NCI-H1105 (cell line): ENCODE measurements at regions not wholly inside any gene's neighbourhood (a gene's known extent, or its start where the extent isn't known, plus 50 kb on each side); places are given as distances from the start of the nearest gene placed in this dataset.
"Not testable (repeated sequence)": the region's sequence is repeated elsewhere in the genome, so short reads cannot be mapped to it uniquely, and the experiment has no call there.

Source experiments
- DNase-seq: peaks from one replicate; lab custom pipeline; 2025; lab: John Stamatoyannopoulos, UW

DNA sequence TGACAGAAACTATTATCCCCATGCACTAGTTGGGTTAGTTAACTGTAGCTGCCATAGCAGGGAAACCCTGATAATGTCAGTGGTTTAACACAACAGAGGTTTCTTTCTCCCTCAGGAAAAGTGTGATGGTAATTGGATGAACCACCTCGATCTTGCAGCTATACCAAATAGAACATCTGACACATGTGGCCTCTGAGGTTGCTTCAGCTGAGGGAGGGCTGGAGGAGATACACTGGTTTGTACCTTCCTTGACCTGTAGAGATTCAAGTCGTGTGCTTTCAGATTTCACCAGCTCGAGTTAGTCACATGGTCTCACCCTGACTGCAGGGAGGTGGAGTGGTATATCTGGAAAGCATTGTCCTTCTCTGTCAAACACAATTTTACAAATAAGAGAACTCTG, 147.2 kb upstream of the SFRP2 start:
- DNase-seq = no peak

DNA sequence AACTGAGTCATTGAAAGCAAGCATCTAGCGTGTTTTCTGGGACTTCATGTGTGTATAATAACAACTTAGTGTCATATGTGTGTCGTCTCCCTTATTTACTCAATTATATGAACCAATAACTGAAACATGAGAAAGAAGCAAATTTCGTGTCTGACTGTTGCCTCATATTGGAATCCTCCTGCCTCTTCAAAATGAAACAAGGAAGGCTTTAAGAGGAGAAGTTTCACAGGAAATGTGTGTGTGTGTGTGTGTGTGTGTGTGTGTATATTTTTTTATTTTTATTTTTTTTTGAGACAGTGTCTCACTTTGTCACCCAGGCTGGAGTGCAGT, 145.8 kb upstream of the SFRP2 start:
- DNase-seq = no peak

DNA sequence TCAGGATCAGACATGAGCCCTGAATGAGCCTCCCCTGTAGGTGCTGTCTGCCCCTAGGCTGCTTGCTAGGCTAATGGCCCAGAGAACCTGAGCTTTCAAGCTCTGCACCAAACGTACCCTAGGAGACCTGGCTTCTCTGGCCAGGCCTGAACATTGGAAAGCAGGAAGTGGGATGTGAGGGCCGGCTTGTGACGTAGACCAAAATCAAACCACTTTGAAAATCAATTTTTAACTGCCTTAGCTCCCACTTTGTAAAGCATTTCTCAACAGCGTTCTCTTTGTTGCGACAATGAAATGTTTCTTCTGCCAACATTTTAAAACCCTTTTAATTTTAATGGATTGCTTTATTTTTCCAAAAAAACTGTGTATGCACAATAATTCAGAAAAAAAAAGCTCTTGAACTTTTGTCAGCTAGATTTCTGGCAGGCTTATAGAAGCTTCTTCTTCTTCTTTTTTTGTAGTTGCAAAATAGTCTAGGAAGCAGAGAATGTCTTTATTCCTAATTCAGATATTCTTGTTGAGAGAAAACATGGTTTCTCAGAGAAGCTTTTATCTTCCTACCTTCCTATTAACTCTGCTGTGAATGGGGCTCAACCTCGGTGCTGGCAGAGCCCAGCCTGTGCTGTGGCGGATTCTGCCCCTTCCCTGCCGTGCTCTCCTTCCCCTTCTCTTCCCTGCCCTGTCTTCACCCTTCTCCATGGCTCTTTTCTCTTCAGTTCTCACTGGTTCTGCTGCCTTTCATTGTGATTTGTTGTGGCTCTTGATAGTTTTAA, 145.2 kb upstream of the SFRP2 start:
- no peak for DNase-seq

DNA sequence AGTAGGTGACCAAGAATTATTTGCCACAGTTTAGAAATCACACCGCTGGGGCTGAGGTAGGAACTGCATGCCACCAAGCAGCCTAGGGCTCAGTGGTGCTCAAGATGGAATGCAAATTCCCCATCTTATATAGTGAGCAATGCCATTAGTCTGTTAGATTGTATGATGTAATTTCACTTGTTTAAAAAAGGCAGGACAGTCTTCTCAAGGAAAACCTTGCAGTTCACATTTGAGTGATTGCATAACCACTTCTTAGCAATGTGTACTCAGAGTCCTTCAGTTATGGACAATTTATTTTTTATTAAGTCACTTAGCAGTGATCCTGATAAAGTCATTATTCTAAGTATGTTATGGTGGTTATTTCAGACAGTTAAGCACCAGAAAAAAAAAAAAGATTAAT, 142.9 kb upstream of the SFRP2 start:
- no peak for DNase-seq

GRCh38 chr4:153929675-153930074, 140.8 kb upstream of the SFRP2 start:
- DNase-seq = no peak

- no peak for DNase-seq
Measured at GRCh38 chr4:153927451-153927850, 138.6 kb upstream of the SFRP2 start.

DNA sequence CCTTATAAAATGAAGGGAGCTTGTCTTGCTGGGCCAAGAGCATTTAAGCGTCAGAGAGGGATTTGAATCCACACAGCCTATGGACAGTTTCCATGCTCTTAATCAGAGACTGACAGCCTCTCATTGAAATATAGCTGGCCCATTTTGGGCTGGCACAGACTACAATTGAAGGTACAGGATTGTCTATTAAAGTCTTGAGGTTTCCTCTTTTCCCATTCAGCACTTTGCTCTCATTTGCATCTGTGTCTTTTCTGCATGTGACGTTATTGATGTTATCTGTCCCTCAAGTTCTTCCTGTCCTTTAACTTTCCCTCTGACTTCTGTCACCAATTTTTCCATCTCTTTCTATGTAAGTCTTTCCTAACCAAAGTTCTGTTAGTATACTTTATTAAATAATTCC, 133.3 kb upstream of the SFRP2 start:
- no peak for DNase-seq

DNA sequence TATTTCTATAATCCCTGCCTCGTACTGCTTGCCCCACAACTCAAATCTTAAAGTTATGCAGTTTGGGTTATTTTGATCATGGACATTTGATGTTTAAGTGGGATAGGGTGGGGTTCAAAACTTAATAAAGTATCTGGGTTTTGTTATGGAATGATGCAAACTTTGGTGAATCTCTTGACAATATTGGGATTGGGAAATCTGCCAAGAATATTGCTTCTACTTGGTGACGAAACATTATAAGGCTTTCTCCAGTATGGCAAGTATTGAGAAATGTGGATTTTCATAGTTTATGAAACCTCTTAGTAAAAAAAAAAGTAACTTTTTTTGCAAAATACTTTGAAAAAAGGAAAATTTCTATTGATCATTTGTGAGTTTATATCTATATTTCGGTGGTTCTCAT, 130.8 kb upstream of the SFRP2 start:
- no peak for DNase-seq

GRCh38 chr4:153916273-153916755, 127.4 kb upstream of the SFRP2 start:
- no peak for DNase-seq

GRCh38 chr4:153912301-153912700, 123.4 kb upstream of the SFRP2 start:
- no peak for DNase-seq

DNA sequence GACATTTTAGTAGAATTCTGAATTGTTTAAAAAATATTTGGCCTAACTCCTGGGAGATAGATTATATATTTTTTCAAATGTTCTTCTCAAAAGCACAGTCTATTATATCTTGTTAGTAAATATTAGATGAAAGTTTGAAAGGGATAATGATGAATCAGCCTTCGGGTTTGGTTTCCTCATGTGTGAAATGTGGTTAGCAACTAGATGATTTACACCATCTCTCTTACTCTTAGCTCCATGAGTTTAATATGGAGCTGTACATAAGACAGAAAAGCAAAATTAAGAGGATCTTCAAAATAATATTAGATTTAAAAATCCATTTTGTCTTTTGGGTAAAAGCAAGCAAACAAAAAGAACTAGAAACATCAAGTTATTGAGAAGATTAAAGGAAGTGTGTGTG, 120.8 kb upstream of the SFRP2 start:
- DNase-seq = no peak

DNA sequence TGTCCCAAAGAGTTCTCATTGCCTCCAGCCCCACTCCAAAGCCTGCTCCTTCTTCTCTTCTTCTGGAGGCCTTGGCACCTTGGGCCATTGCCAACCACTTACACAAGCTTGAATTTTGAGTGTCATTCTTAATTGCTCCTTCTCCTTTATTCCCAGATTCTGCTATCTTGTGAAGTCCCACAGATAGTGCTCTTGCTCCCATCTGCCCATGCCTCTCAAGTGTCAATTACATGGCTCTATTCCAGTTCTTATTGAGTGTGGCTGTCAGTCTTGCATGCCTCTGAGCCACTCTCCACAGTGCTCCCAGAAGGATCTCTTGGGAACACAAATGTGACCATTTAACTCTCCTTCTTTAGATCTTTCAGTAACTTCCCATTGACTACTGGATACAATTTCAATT, 117.3 kb upstream of the SFRP2 start:
- DNase-seq = no peak

- no peak for DNase-seq
Measured at GRCh38 chr4:153905231-153905630, 116.3 kb upstream of the SFRP2 start.

DNA sequence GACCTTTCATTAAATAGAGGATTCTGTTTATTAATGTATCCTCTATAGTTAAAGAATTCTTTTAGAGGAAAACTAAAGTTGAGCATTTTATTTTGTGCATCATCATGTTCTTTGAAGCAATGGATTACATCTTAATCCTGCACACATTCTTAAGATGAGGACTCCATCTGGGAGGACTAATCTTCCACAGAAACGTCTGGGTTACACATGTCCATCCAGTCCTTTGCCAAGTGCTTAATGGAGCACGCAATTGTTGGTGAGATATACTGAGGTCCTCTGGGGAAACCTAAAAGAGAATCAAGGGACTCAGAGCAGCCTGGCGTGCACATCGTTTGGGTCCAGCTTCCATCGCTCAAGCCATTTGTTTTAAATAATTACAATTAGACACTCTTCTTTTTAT, 115.1 kb upstream of the SFRP2 start:
- no peak for DNase-seq

- DNase-seq = no peak
Measured at GRCh38 chr4:153901220-153901619, 112.3 kb upstream of the SFRP2 start.

DNA sequence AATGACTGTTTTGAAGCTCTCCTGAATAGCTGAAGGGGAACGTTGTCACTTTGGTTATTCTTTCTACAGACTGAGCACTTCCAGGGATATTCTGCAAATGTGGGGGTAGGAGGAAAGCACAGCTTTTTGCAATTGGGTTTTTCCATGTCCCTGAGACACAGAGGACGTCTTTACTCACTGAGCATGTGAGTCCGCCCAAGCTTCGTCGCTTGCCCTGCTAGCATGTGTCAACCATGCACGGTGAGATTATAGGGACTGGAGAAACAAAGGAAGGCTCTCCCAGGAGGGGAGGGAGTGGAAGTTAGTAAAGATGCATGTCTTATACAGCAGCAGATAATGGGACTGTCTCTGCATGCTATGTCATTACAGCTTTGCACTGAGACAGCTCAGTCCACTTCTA, 111.5 kb upstream of the SFRP2 start:
- DNase-seq = no peak

GRCh38 chr4:153890761-153891160, 101.9 kb upstream of the SFRP2 start:
- DNase-seq = no peak

DNA sequence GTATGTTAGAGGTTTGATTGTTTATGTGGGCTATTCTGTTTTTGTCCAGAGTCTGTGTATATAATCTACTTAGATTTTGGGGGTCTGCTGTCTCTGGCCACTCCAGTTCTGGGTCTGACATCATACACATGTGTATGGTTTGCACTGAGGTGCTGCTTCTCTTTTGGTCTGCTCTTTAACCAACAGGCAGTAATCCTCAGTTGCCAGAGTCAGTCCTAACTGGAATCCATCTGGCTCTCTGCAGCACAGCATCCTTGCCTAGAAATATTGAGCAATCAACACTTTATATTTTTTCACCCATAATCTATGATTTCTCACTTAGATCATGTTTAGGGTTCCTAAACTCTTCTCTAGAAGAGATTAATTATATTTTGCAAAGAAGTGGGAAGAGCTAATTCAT, 98.3 kb upstream of the SFRP2 start:
- no peak for DNase-seq

- no peak for DNase-seq
Measured at GRCh38 chr4:153884325-153884724, 95.4 kb upstream of the SFRP2 start.

GRCh38 chr4:153880983-153881382, 92.1 kb upstream of the SFRP2 start:
- no peak for DNase-seq

DNA sequence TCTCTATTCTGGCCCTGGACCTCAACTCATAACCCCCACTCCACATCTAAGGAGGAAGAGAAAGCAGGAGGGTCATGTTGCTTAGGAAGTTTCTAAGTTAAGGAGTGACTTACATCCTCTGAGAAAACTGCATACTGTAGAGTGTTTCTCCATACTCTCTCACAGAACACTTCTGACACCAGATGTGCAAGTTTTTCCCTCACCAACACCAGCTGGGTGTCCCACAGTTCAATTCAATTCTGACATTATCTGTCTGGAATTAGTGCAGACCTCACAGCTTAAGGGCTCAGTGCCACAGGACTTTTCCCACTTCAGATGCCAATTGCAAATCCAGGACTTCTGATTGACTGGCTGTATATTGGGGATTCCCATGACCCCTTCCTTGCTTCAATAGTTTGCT, 89.0 kb upstream of the SFRP2 start:
- DNase-seq = no peak

DNA sequence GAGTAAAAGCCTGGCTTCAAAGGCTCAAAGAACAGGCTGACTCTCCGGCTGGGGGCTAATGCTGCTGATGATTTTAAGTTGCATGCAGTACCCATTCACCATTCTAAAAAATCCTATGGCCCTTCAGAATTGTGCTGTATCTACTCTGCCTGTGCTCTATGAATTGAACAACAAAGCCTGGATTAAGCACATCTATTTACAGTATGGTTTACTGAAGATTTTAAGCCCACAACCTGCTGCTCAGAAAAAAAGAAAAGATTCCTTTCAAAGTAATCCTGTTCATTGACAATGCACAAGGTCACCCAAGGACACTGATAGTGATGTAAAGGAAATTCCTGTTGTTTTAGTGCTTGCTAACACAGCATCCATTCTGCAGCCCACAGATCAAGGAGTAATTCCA, 84.9 kb upstream of the SFRP2 start:
- DNase-seq = no peak

- not testable (repeated sequence) for DNase-seq
Measured at GRCh38 chr4:153866766-153867165, 77.9 kb upstream of the SFRP2 start.

DNA sequence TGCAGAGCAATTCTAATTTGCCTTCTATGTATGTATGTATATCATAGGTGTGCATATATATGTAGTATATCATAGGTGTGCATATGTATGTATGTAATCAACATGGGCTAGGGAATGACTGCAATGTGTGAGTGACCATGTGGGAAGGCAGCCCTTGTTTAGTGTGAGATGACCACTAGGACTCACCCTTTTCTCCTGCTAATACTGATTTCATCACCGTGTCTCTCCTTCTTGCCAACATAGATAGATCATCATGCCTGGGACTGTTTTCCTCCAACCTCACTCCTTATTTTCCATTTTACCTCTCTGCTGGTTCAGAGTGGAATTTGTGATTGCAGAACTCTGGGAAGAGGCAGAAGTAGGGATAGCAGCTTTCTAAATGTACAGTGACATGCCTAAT, 63.6 kb upstream of the SFRP2 start:
- DNase-seq = no peak
